HG02623 (cell line): ENCODE measurements at regions not wholly inside any gene's neighbourhood (a gene's known extent, or its start where the extent isn't known, plus 50 kb on each side); places are given as distances from the start of the nearest gene placed in this dataset.
"Not testable (repeated sequence)": the region's sequence is repeated elsewhere in the genome, so short reads cannot be mapped to it uniquely, and the experiment has no call there.

Source experiments
- ATAC-seq: cut with Tn5 transposase; IDR thresholded peaks from one replicate; pipeline ENCODE4 v1.9.1; 2021; ENCODE audit warnings: moderate library complexity; ENCODE audit not compliant: unreplicated experiment

DNA sequence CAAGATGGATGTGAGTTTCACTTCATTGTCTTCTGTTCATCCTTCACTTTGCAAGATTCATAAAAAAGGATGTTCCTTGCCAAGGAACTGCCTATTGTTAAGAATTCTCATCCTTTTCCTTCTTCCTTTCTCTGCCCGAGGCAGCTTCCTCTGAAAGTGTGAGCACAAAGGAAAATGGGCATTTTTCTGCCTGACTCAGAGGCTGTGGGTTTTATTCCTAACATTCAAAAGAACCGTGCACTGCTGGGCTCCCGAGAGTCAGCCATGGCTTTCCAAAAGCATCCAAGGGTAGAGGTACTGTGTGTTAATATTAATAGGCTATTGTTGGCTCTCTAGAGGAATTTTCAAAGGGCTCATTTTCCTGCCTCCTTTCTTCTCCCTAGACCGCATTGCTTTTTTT lies 289.4 kb downstream of the ABCC12 start:
- no peak for ATAC-seq

DNA sequence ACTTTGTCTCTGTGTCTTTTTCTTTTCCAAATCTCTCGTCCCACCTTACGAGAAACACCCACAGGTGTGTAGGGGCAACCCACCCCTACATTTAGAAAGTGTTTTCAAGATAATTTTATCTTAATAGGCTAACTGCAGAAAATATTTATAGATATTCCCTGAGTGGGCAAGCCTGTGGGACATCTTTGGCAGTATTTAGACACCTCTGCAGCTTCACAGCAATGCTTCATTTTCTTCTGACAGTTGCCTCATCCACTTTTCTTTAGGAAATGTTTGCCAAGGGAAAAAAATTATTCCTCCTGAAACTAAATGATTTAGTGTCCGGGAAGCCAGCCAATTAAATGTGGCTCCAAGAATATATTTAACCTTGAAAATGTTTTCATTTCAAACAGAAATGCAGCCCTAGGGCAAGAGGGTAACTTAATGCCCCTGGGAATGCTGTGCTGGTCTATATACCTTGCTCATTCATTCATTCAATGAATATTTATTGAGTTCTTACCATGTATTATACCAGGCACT lies 290.4 kb downstream of the ABCC12 start:
- no peak for ATAC-seq

DNA sequence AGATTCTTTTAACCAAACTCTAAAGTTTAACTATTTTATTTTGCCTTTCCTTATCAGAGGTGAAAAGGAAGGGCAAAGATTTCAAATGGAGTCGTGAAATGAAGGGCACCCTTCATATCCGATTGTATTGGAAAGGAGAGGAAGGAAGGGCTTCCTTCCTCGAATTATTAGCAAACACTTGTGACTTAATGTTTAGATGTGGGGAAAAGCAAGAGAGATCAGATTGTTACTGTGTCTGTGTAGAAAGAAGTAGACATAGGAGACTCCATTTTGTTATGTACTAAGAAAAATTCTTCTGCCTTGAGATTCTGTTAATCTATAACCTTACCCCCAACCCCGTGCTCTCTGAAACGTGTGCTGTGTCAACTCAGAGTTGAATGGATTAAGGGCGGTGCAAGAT lies 291.5 kb downstream of the ABCC12 start:
- not testable (repeated sequence) for ATAC-seq

- ATAC-seq: no peak
Observed at GRCh38 chr16:47861999-47862398, 293.8 kb downstream of the ABCC12 start.

DNA sequence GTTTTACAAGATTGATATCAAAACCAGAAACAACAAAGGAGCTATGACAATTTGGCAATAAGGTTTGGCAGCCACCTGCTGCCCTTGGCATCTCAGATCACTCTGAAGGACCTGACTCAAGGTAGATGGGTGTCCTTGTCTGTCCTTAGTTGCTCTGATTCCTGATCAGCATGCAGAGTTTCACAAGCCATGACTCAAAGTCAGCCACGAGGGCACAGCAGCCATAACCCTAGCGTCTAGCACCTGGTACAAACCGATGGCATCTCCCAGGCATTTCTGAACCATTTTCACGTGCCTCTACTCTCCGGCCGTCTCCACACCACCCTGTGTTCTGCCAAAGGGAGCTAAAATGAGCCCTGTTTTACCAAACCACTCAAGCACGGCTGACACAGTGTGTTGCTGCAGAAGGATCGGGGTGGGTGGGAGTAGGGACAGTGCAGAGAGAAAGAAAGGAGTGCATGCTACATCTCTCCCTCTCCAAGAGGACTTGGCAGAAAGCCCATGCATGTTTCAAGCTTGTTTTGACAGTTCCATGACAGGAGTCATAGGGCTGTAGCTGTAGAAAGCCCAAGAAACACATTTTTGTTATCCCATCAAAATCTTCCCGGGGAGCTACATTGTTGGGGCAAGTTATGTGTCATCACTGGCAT lies 297.3 kb downstream of the ABCC12 start:
- ATAC-seq: no peak

DNA sequence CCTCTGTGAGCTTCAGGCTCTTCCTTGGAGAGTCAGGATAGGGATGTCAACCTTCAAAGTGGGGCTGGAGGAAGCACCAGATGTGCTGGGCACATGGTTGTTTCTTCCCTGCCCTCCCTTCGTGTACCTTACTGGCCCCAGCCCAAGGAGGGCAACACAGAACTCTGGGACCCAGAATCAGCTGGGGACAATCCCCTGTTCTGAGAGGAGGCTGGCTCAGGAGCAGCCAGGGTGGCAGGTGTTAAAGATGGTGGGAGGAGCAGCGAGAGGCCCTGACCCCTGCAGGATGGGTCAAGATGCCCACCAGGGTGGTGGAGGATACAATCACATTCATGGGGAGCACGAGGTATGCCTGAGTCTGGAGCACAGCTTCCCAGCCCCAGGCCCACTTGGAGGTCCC lies 300.4 kb downstream of the ABCC12 start:
- no peak for ATAC-seq

DNA sequence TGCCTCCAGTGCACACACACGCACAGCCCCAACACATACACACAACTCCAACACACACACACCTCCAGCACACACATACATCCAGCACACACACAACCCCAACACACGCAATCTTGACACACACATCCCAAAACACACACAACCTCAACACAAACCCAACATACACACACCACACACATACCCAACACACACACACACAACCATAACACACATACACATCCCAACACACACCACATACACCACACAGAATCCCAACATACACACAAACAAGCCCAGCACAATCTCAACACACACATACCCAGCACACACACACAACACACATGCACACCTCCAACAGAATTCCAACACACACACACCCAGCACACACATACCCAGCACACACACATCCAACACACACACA lies 301.1 kb downstream of the ABCC12 start:
- ATAC-seq: no peak

- ATAC-seq: no peak
Observed at GRCh38 chr16:47852991-47853390, 302.8 kb downstream of the ABCC12 start.

DNA sequence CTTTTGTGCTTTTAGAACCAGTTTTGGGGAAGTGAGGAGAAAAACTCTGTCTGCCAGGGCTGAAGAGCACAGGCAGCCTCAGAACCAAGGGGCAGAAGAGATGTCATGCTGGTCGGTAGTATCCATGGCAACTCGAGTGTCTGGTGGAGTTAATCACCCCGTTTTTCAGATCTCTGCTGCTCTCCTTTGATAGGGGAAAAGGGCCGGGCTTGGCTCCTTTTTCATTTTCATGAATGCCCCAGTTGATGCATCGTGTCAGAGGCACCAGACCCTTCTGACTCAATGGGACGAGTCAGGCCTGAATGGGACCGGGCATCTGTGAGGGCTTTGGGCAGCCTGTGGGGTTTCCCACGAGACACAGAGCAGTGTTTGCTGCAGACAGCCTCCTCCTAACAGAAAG lies 304.6 kb downstream of the ABCC12 start:
- no peak for ATAC-seq

- no peak for ATAC-seq
Observed at GRCh38 chr16:47849736-47850135, 306.1 kb downstream of the ABCC12 start.

DNA sequence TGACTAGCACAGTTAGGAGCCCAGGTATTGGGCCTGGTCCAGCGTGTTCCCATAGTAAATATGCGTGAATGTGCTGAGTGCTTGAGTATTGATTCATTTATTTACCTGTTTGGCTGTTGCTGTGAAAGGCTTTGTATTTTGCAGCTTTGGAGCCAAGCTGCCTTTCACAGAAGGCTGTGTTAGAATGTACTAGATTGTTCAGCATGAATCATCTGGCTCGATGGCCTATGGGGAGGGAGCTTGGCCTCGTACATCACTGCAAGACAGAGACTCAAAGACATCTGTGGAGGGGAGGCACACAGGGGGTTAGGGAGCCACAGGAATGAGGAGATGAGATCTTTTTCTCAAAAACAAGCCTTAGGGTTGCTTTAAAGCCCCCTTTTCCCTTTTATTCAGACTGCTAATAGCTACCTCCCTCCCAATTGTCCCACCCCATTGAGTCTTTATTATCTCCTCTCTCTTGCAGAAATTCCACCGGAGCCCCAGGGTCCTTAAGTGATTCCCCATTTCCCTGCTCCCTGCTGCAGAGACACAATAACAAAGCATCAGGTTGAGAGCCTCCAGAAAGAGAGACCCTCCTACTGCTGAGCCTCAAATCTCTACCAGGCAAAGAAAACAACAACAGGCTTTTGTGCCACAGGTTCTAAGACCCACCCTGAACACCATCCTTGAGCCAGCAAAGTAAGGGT lies 307.2 kb downstream of the ABCC12 start:
- ATAC-seq: no peak

DNA sequence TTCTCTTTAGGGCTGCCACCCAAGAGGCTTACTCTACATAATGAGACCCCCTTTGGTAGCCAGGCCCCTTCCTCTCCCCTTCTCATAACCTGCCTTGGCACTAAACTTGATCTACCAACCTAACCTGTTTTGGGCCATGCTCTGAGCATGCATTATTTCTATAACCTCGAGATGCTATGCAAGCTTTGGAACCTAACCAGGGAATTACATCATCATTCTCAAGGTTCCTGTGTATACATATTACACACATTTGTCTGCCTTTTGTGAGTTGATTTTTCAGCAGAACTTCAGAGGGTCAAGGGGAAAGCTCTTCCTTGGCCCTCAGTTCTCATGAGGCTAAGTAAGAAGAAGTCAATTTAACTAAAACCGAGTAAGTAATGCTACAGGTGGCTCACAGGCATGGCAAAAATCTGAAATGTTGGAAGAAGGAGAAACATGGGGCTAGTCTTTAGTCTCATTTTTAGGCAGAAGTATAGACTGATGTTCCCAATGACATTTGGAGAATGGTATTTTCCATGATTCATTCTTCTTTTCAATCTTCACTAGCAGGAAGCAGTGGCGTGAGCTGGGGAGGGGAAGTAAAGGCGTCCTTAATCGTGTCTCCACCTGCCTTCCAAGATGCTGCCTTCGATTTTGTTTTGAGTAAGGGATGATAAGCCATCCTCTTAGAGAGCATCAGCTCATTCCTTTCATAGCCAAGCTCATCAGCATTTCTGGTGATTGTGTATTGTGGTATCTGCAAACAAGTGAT lies 308.4 kb downstream of the ABCC12 start:
- no peak for ATAC-seq

- ATAC-seq: no peak
Observed at GRCh38 chr16:47834485-47835024, 321.2 kb downstream of the ABCC12 start.

DNA sequence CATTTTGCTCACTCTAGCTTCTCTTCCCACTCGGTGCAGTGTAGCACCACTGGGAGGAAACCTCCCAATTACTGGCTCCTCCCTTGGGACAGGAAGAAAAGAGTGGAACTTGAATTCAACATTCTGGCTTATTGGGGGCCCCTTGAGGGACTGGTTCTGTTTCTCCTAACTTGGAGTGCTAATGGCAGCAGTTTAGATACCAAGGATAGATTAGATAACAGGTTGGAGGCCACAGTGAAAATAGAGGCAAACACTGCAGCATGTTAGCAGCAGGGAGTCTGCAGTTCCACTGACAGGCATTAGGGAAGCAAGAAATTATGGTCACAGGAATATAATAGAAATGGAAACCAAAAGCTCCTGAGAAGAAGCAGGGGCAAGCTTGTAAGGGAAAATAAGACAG lies 322.0 kb downstream of the ABCC12 start:
- no peak for ATAC-seq

GRCh38 chr16:47829850-47830600 lies 325.8 kb downstream of the ABCC12 start:
- no peak for ATAC-seq

GRCh38 chr16:47826070-47826469 lies 329.7 kb downstream of the ABCC12 start:
- no peak for ATAC-seq

DNA sequence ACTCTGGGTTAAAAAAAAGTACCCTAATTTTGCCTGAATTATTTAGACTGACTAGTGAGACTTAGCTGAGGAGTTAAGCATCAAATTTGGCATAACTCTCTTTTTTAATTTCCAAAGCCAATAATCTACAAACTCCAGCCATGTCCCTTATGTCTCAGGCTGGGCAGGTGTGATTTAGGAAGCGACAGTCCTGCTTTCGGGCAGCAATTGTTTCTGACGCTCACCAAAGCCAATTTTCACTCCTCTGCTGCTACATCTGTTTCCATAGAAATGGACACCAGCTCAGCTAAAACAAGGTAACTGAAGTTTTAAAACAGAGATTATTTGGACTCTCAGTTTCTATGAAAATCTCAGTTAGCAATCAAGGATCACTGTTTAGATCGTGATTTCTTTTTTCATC lies 338.7 kb downstream of the ABCC12 start:
- ATAC-seq: no peak

DNA sequence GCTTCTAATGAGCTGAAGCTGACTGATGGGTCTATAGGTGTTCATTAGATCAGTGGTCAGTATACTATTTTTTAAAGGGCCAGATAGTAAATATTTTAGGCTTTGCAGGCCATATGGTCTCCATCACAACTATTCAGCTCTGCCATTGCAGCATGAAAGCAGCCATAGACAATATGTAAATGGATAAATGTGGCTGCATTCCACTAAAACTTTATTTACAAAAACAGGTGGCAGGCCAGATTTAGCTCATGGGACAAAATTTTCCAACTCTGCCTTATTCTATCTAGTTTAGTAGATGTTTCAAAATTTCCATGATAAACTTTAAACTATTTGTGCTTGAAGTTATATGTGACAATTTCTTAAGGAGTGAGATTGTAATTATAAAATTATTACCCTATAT lies 339.3 kb downstream of the ABCC12 start:
- no peak for ATAC-seq

DNA sequence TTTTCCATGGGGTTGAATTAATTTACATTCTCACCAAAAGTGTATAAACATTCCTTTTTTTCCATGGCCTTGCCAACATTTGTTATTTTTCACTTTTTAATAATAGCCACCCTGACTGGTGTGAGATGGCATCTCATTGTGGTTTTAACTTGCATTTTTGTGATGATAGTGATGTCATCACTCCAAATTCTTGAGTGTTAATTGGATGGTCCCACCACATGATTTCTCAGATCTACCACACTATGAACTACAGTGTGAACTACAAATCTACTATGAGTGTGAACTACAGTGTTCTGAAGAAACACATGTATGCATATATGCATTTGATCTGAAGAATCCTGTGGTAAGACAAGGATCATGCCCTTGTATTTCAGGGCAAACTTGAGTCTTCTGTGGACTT lies 340.1 kb downstream of the ABCC12 start:
- ATAC-seq: no peak

- not testable (repeated sequence) for ATAC-seq
Observed at GRCh38 chr16:47811758-47812157, 344.0 kb downstream of the ABCC12 start.

- ATAC-seq: no peak
Observed at GRCh38 chr16:47806309-47806847, 345.2 kb downstream of the PHKB start.
